ENCODE measurements at regions not wholly inside any gene's neighbourhood (a gene's known extent, or its start where the extent isn't known, plus 50 kb on each side); places are given as distances from the start of the nearest gene placed in this dataset.

GRCh38 chr20:53880108-53880641 is 190.2 kb downstream of the BCAS1 start:
- Histone ChIP-seq H3K9me3 (no peaks in the 10 kb centered on the region), H3K27me3 (no peaks in the 10 kb centered on the region), H3K4me3 (no peak overlapping the region), H3K4me1 (no peaks in the 10 kb centered on the region), H3K27ac (no peak overlapping the region), H3K36me3 (no peaks in the 10 kb centered on the region)
- intact Hi-C loops (cut with DNase I): no loop called here
- TF ChIP-seq CTCF (IDR thresholded peaks at IDR 0.05) (no peak), POLR2A (IDR thresholded peaks at IDR 0.05) (no peak), POLR2AphosphoS5 (IDR thresholded peaks at IDR 0.05; ENCODE audit: insufficient read depth in 1 of 2, low read depth in 1 of 2) (no peak)
- no peak for DNase-seq (ENCODE audit: extremely low spot score in 2 of 2)

- H3K36me3 ChIP-seq: no peaks in the 10 kb centered on the region
- H3K27me3 ChIP-seq: no peaks in the 10 kb centered on the region
- no peaks in the 10 kb centered on the region for H3K4me1 ChIP-seq
- DNase-seq (ENCODE audit: extremely low spot score in 2 of 2): no peak
- H3K9me3 ChIP-seq: no peaks in the 10 kb centered on the region
- H3K4me3 ChIP-seq: no peak overlapping the region
- intact Hi-C loops (cut with DNase I): no loop called here
- H3K27ac ChIP-seq: no peak overlapping the region
- TF ChIP-seq CTCF (IDR thresholded peaks at IDR 0.05) (no peak), POLR2A (IDR thresholded peaks at IDR 0.05) (no peak), POLR2AphosphoS5 (IDR thresholded peaks at IDR 0.05; ENCODE audit: insufficient read depth in 1 of 2, low read depth in 1 of 2) (no peak)
Measured at GRCh38 chr20:53879048-53879684, 191.2 kb downstream of the BCAS1 start.

DNA sequence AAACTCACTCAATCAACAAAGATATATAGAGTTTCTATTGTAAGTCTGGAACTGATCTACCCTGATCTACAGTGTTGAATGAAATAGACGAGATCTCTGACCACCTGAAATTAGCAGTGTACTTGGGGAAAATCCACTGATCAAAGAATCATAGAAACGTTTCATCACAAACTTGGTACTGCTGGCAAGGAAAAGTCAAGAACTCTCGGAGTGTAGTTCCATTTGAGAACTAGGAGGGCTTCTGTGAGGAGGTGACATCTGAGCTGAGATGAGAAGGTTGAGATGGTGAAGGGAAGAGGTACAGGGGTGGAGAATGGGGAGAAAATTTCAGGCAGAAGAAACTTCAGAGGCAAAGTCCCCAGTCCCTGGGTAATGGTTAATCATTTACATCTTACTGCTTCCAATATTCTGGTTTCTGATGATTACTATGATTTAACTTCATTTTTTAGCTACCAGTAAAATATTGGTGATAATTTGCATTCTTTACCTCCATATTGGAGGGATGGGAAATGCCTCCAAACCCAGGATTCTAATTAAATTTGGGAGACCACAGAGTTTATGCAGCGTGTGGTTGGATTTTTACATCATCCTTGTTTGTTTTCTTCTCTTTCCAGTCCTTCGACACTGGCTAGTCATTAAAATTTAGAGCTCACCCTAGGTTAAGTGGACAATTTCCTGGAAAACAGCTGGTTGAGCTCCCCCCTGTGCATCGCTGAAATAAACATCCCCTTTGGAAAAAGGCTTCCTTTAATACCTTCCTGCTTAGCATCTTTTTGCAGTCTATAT is 191.9 kb downstream of the BCAS1 start:
- TF ChIP-seq POLR2AphosphoS5 (IDR thresholded peaks at IDR 0.05; ENCODE audit: insufficient read depth in 1 of 2, low read depth in 1 of 2) (no peak), POLR2A (IDR thresholded peaks at IDR 0.05) (no peak), CTCF (IDR thresholded peaks at IDR 0.05) (no peak)
- no peaks in the 10 kb centered on the region for H3K9me3 ChIP-seq
- H3K36me3 ChIP-seq: no peaks in the 10 kb centered on the region

GRCh38 chr20:53876956-53877355 is 193.4 kb downstream of the BCAS1 start:
- no peak for TF ChIP-seq POLR2A (IDR thresholded peaks at IDR 0.05)
- TF ChIP-seq CTCF (IDR thresholded peaks at IDR 0.05): no peak
- no peak for TF ChIP-seq POLR2AphosphoS5 (IDR thresholded peaks at IDR 0.05; ENCODE audit: insufficient read depth in 1 of 2, low read depth in 1 of 2)
- Histone ChIP-seq H3K27me3 (no peaks in the 10 kb centered on the region), H3K27ac (no peak overlapping the region), H3K9me3 (no peaks in the 10 kb centered on the region), H3K4me3 (no peak overlapping the region), H3K4me1 (peaks cover 8% of the 10 kb centered on the region), H3K36me3 (no peaks in the 10 kb centered on the region)
- intact Hi-C loops (cut with DNase I): no loop called here
- DNase-seq (ENCODE audit: extremely low spot score in 2 of 2): no peak

More for the DNA sequence above, 191.9 kb downstream of the BCAS1 start:
- H3K27me3 ChIP-seq: no peaks in the 10 kb centered on the region
- H3K4me1 ChIP-seq: no peaks in the 10 kb centered on the region
- intact Hi-C loops (cut with DNase I): no loop called here
- H3K4me3 ChIP-seq: no peak overlapping the region
- no peak overlapping the region for H3K27ac ChIP-seq
- no peak for DNase-seq (ENCODE audit: extremely low spot score in 2 of 2)

GRCh38 chr20:53876470-53876869 is 193.9 kb downstream of the BCAS1 start:
- intact Hi-C loops (cut with DNase I): no loop called here
- Histone ChIP-seq H3K27me3 (no peaks in the 10 kb centered on the region), H3K4me3 (no peak overlapping the region), H3K4me1 (peaks cover 8% of the 10 kb centered on the region), H3K27ac (no peak overlapping the region), H3K36me3 (no peaks in the 10 kb centered on the region), H3K9me3 (no peaks in the 10 kb centered on the region)
- TF ChIP-seq POLR2AphosphoS5 (IDR thresholded peaks at IDR 0.05; ENCODE audit: insufficient read depth in 1 of 2, low read depth in 1 of 2) (no peak), POLR2A (IDR thresholded peaks at IDR 0.05) (no peak), CTCF (IDR thresholded peaks at IDR 0.05) (no peak)
- no peak for DNase-seq (ENCODE audit: extremely low spot score in 2 of 2)

Data from vagina (tissue), 2 donors.